ENCODE measurements at regions not wholly inside any gene's neighbourhood (a gene's known extent, or its start where the extent isn't known, plus 50 kb on each side); places are given as distances from the start of the nearest gene placed in this dataset.

DNA sequence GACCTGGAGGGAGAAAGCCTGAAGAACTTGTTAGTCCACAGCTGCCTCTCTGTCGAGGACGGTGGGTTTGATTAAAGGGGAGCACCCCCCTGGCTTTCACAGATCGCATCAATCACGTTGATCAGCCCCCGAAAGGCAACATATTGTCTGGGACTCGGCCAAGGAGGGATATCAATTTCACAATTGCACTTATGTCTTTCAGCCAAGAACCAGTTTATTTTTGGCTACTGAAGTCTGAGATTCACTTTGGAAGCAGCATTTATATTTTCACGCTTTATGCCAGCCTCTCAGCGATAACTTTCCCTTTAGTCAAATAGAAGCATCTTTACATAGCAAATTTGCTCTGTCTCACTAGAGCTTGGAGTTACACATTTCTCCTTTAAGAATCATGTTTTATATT, 253.2 kb upstream of the RRP15 start (continued):
- TF ChIP-seq, protein P1, sequence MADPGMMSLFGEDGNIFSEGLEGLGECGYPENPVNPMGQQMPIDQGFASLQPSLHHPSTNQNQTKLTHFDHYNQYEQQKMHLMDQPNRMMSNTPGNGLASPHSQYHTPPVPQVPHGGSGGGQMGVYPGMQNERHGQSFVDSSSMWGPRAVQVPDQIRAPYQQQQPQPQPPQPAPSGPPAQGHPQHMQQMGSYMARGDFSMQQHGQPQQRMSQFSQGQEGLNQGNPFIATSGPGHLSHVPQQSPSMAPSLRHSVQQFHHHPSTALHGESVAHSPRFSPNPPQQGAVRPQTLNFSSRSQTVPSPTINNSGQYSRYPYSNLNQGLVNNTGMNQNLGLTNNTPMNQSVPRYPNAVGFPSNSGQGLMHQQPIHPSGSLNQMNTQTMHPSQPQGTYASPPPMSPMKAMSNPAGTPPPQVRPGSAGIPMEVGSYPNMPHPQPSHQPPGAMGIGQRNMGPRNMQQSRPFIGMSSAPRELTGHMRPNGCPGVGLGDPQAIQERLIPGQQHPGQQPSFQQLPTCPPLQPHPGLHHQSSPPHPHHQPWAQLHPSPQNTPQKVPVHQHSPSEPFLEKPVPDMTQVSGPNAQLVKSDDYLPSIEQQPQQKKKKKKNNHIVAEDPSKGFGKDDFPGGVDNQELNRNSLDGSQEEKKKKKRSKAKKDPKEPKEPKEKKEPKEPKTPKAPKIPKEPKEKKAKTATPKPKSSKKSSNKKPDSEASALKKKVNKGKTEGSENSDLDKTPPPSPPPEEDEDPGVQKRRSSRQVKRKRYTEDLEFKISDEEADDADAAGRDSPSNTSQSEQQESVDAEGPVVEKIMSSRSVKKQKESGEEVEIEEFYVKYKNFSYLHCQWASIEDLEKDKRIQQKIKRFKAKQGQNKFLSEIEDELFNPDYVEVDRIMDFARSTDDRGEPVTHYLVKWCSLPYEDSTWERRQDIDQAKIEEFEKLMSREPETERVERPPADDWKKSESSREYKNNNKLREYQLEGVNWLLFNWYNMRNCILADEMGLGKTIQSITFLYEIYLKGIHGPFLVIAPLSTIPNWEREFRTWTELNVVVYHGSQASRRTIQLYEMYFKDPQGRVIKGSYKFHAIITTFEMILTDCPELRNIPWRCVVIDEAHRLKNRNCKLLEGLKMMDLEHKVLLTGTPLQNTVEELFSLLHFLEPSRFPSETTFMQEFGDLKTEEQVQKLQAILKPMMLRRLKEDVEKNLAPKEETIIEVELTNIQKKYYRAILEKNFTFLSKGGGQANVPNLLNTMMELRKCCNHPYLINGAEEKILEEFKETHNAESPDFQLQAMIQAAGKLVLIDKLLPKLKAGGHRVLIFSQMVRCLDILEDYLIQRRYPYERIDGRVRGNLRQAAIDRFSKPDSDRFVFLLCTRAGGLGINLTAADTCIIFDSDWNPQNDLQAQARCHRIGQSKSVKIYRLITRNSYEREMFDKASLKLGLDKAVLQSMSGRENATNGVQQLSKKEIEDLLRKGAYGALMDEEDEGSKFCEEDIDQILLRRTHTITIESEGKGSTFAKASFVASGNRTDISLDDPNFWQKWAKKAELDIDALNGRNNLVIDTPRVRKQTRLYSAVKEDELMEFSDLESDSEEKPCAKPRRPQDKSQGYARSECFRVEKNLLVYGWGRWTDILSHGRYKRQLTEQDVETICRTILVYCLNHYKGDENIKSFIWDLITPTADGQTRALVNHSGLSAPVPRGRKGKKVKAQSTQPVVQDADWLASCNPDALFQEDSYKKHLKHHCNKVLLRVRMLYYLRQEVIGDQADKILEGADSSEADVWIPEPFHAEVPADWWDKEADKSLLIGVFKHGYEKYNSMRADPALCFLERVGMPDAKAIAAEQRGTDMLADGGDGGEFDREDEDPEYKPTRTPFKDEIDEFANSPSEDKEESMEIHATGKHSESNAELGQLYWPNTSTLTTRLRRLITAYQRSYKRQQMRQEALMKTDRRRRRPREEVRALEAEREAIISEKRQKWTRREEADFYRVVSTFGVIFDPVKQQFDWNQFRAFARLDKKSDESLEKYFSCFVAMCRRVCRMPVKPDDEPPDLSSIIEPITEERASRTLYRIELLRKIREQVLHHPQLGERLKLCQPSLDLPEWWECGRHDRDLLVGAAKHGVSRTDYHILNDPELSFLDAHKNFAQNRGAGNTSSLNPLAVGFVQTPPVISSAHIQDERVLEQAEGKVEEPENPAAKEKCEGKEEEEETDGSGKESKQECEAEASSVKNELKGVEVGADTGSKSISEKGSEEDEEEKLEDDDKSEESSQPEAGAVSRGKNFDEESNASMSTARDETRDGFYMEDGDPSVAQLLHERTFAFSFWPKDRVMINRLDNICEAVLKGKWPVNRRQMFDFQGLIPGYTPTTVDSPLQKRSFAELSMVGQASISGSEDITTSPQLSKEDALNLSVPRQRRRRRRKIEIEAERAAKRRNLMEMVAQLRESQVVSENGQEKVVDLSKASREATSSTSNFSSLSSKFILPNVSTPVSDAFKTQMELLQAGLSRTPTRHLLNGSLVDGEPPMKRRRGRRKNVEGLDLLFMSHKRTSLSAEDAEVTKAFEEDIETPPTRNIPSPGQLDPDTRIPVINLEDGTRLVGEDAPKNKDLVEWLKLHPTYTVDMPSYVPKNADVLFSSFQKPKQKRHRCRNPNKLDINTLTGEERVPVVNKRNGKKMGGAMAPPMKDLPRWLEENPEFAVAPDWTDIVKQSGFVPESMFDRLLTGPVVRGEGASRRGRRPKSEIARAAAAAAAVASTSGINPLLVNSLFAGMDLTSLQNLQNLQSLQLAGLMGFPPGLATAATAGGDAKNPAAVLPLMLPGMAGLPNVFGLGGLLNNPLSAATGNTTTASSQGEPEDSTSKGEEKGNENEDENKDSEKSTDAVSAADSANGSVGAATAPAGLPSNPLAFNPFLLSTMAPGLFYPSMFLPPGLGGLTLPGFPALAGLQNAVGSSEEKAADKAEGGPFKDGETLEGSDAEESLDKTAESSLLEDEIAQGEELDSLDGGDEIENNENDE (IDR thresholded peaks at IDR 0.05; ENCODE audit: low read depth, low read length), result no peak
- no peak for TF ChIP-seq CEBPB (tag; IDR thresholded peaks at IDR 0.05)
- TF ChIP-seq ZNF274 (IDR thresholded peaks at IDR 0.05; ENCODE audit: borderline replicate concordance, low read depth, low read length), result no peak
- TF ChIP-seq, protein P2, sequence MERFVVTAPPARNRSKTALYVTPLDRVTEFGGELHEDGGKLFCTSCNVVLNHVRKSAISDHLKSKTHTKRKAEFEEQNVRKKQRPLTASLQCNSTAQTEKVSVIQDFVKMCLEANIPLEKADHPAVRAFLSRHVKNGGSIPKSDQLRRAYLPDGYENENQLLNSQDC (CRISPR knock-in tag; IDR thresholded peaks at IDR 0.05), result no peak

Data from K562 (cell line).